ENCODE measurements at regions not wholly inside any gene's neighbourhood (a gene's known extent, or its start where the extent isn't known, plus 50 kb on each side); places are given as distances from the start of the nearest gene placed in this dataset.

DNA sequence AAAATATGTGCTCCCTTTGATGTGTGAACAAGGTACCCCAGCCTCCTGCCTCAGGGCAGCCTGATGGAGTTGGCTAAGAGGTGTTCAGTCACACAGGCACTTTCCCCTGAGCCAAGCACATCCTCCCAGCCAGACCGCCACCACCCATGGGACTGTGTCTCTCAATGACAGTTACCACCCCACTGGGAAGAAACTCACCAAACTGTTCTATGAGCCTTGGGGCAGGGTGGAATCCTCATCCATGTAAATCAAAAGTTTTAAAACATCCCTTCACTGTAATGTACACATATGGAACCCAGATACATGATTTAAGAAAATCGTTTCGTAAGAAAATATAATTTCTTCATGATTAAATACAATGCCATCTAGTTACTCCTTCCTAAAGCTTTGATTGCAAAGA is 138.4 kb upstream of the LSM14A start:
- H3K27ac ChIP-seq (ENCODE audit: low read length): no peak overlapping the region
- no peaks in the 10 kb centered on the region for H3K36me3 ChIP-seq (ENCODE audit: insufficient read depth, low read length)
- no peak overlapping the region for H3K4me2 ChIP-seq (ENCODE audit: insufficient read depth, low read length)
- TF ChIP-seq, protein P1, sequence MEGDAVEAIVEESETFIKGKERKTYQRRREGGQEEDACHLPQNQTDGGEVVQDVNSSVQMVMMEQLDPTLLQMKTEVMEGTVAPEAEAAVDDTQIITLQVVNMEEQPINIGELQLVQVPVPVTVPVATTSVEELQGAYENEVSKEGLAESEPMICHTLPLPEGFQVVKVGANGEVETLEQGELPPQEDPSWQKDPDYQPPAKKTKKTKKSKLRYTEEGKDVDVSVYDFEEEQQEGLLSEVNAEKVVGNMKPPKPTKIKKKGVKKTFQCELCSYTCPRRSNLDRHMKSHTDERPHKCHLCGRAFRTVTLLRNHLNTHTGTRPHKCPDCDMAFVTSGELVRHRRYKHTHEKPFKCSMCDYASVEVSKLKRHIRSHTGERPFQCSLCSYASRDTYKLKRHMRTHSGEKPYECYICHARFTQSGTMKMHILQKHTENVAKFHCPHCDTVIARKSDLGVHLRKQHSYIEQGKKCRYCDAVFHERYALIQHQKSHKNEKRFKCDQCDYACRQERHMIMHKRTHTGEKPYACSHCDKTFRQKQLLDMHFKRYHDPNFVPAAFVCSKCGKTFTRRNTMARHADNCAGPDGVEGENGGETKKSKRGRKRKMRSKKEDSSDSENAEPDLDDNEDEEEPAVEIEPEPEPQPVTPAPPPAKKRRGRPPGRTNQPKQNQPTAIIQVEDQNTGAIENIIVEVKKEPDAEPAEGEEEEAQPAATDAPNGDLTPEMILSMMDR (IDR thresholded peaks at IDR 0.05; ENCODE audit: borderline replicate concordance, extremely low read depth, low read length, poor library complexity, severe bottlenecking): no peak
- no peak for TF ChIP-seq EZH2 (IDR thresholded peaks at IDR 0.05; ENCODE audit: borderline replicate concordance, low read depth, low read length, severe bottlenecking)
- ATAC-seq (ENCODE audit: insufficient read depth, low read depth) (no peak), DNase-seq (no peak)
- no peaks in the 10 kb centered on the region for H3K9me3 ChIP-seq (ENCODE audit: insufficient read depth, low read length, severe bottlenecking)
- H3K9ac ChIP-seq (ENCODE audit: low read depth, low read length): no peak overlapping the region
- no peak overlapping the region for H2AFZ ChIP-seq (ENCODE audit: low read depth, low read length)
- H3K79me2 ChIP-seq (ENCODE audit: insufficient read depth, low read length): no peaks in the 10 kb centered on the region
- H4K20me1 ChIP-seq (ENCODE audit: insufficient read depth, low read length): no peaks in the 10 kb centered on the region
- H3K27me3 ChIP-seq (ENCODE audit: insufficient read depth, low read length, poor library complexity): no peaks in the 10 kb centered on the region
- no peak overlapping the region for H3K4me3 ChIP-seq (ENCODE audit: low read depth in 1 of 2, low read length in 2 of 2)
- no peaks in the 10 kb centered on the region for H3K4me1 ChIP-seq (ENCODE audit: insufficient read depth, low read length)

DNA sequence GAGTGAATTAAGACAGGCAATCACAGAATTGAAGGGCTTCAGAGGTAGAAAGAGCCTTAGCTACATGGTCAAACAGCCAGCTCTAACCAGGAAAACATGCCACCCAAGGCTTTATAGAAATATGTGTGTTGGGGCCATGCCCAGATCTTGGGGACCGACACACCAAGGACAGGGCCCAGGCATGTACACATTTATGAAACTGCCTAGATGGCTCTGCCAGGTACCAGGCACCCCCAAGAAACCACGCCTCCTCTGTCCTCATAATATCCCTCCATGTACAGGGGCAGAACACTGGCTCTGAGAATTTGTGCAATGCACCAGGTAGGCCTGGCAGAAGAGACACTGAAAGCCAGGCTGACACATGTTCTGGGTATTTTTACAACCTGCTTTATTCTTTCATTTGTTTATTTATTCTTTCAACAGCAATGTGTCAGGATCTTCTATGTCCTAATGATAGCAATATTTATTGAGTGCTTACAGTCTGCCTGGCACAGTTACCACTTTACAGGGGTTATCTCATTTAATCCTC is 137.9 kb upstream of the LSM14A start:
- no peaks in the 10 kb centered on the region for H3K9me3 ChIP-seq (ENCODE audit: insufficient read depth, low read length, severe bottlenecking)
- no peaks in the 10 kb centered on the region for H3K27me3 ChIP-seq (ENCODE audit: insufficient read depth, low read length, poor library complexity)
- no peak overlapping the region for H3K4me3 ChIP-seq (ENCODE audit: low read depth in 1 of 2, low read length in 2 of 2)
- no peak overlapping the region for H3K4me2 ChIP-seq (ENCODE audit: insufficient read depth, low read length)
- no peak overlapping the region for H3K27ac ChIP-seq (ENCODE audit: low read length)
- H2AFZ ChIP-seq (ENCODE audit: low read depth, low read length): no peak overlapping the region
- no peaks in the 10 kb centered on the region for H3K36me3 ChIP-seq (ENCODE audit: insufficient read depth, low read length)
- H3K4me1 ChIP-seq (ENCODE audit: insufficient read depth, low read length): no peaks in the 10 kb centered on the region
- no peaks in the 10 kb centered on the region for H4K20me1 ChIP-seq (ENCODE audit: insufficient read depth, low read length)
- no peak for ATAC-seq (ENCODE audit: insufficient read depth, low read depth)
- H3K9ac ChIP-seq (ENCODE audit: low read depth, low read length): no peak overlapping the region
- TF ChIP-seq EZH2 (IDR thresholded peaks at IDR 0.05; ENCODE audit: borderline replicate concordance, low read depth, low read length, severe bottlenecking): no peak
- TF ChIP-seq, protein P1 (IDR thresholded peaks at IDR 0.05; ENCODE audit: borderline replicate concordance, extremely low read depth, low read length, poor library complexity, severe bottlenecking): no peak
- no peaks in the 10 kb centered on the region for H3K79me2 ChIP-seq (ENCODE audit: insufficient read depth, low read length)
- DNase-seq: no peak

DNA sequence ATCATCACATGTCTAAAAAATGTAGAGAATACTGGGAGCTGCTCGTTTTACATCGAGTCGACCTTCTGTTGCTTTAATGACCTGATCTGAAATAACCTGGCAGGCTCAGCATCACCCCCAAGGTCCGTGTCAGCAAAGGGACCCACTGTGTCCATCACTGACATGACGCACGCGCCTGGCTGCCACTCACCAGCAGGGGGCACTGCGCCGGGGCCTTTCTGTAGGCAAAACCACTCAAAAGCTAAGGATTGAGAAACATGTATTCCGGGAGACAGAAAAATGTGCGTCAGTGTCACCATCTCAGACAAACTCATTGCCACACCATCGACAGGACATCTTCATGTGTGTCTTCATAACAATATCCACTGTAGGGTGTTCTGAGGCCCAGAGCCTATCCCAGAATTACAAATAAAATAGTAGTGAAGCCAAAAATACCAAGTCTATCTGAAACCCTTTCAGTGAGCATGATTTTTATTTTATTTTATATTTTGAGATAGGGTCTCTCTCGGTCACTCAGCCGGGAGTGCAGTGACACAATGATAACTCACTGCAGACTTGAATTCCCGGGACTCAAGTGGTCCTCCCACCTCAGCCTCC is 130.3 kb upstream of the LSM14A start:
- peaks cover 2% of the 10 kb centered on the region for H3K27me3 ChIP-seq (ENCODE audit: insufficient read depth, low read length, poor library complexity)
- H3K27ac ChIP-seq (ENCODE audit: low read length): no peak overlapping the region
- H3K4me1 ChIP-seq (ENCODE audit: insufficient read depth, low read length): no peaks in the 10 kb centered on the region
- no peak overlapping the region; the same call in 1 of the 2 replicates for H2AFZ ChIP-seq (ENCODE audit: low read depth, low read length)
- H3K9ac ChIP-seq (ENCODE audit: low read depth, low read length): no peak overlapping the region
- ATAC-seq (ENCODE audit: insufficient read depth, low read depth): peak; percentile 79
- no peak overlapping the region for H3K4me2 ChIP-seq (ENCODE audit: insufficient read depth, low read length)
- H3K4me3 ChIP-seq (ENCODE audit: low read depth in 1 of 2, low read length in 2 of 2): no peak overlapping the region
- DNase-seq: peak; percentile 71
- no peaks in the 10 kb centered on the region for H3K36me3 ChIP-seq (ENCODE audit: insufficient read depth, low read length)
- TF ChIP-seq, protein P1 (IDR thresholded peaks at IDR 0.05; ENCODE audit: borderline replicate concordance, extremely low read depth, low read length, poor library complexity, severe bottlenecking): peak; percentile 93
- TF ChIP-seq EZH2 (IDR thresholded peaks at IDR 0.05; ENCODE audit: borderline replicate concordance, low read depth, low read length, severe bottlenecking): no peak
- H4K20me1 ChIP-seq (ENCODE audit: insufficient read depth, low read length): no peaks in the 10 kb centered on the region
- H3K79me2 ChIP-seq (ENCODE audit: insufficient read depth, low read length): no peaks in the 10 kb centered on the region
- H3K9me3 ChIP-seq (ENCODE audit: insufficient read depth, low read length, severe bottlenecking): no peaks in the 10 kb centered on the region
